Osteoblast (primary cell): ENCODE measurements at regions not wholly inside any gene's neighbourhood (a gene's known extent, or its start where the extent isn't known, plus 50 kb on each side); places are given as distances from the start of the nearest gene placed in this dataset.

Source experiments
- DNase-seq: peaks from one replicate; pipeline ENCODE4 v3.0.0; 2011; ENCODE audit warnings: low spot score, mixed read lengths; ENCODE audit not compliant: insufficient read length; ENCODE audit errors: missing footprints
- H2AFZ ChIP-seq: 2 replicates; pipeline ENCODE4 v1.6.0; 2011; ENCODE audit warnings: mild to moderate bottlenecking, low read length
- H3K27ac ChIP-seq: 2 replicates; pipeline ENCODE4 v1.5.1; 2011; ENCODE audit warnings: mild to moderate bottlenecking, low read depth, low read length, moderate library complexity
- H3K27me3 ChIP-seq: 2 replicates; pipeline ENCODE4 v1.6.0; 2012; ENCODE audit warnings: mild to moderate bottlenecking, control low read depth, inconsistent platforms, low read length, moderate library complexity; ENCODE audit not compliant: insufficient read depth
- H3K36me3 ChIP-seq: 2 replicates; pipeline ENCODE4 v1.5.1; 2011; ENCODE audit warnings: mild to moderate bottlenecking, low read length, control low read depth, moderate library complexity; ENCODE audit not compliant: insufficient read depth
- H3K4me1 ChIP-seq: 2 replicates; pipeline ENCODE4 v1.5.1; 2011; ENCODE audit warnings: mild to moderate bottlenecking, low read length, control low read depth, moderate library complexity; ENCODE audit not compliant: insufficient read depth
- H3K4me2 ChIP-seq: 2 replicates; pipeline ENCODE4 v1.6.0; 2011; ENCODE audit warnings: mild to moderate bottlenecking, low read length; ENCODE audit not compliant: insufficient read depth
- H3K4me3 ChIP-seq: fragments of 200-600 bp; sonication (generic); 3 replicates; pipeline ENCODE4 v1.5.1; 2012; ENCODE audit warnings: mild to moderate bottlenecking, low read length, inconsistent platforms; ENCODE audit not compliant: insufficient read depth
- H3K79me2 ChIP-seq: 2 replicates; pipeline ENCODE4 v1.6.0; 2012; ENCODE audit warnings: mild to moderate bottlenecking, low read length, control low read depth, inconsistent platforms; ENCODE audit not compliant: insufficient read depth
- H3K9me3 ChIP-seq: 2 replicates; pipeline ENCODE4 v1.5.1; 2011; ENCODE audit warnings: low read depth, low read length, control low read depth
- H4K20me1 ChIP-seq: 2 replicates; pipeline ENCODE4 v1.6.0; 2012; ENCODE audit warnings: mild to moderate bottlenecking, low read length, control low read depth; ENCODE audit not compliant: insufficient read depth
- TF ChIP-seq, protein P1 (sequence below): IDR thresholded peaks from 2 replicates; pipeline ENCODE4 v1.5.1; 2011; ENCODE audit warnings: mild to moderate bottlenecking, low read depth, low read length, moderate library complexity; ENCODE audit errors: extremely low read depth

DNA sequence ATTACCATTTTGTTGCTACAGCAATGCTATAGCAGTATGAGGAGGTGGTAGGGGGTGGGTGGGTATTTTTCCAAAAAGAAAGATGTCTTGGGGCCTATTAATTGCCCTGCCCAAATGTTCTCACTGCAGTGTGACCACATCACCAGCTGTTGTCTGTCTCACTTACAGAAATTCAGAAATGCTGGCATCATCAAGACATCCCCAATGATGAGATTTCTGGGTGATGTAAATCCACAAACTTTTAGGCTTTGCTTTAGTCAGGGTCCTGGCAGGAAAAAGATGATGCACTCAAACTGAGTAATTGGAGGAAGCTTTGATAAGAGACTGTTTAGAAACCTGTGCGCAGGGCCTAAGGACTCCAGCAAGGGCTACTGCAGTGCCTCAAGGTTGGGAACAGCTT lies 56.2 kb upstream of the OPN4 start:
- Histone ChIP-seq H4K20me1 (no peaks in the 10 kb centered on the region), H3K4me3 (no peak overlapping the region), H3K79me2 (no peaks in the 10 kb centered on the region), H3K27me3 (no peaks in the 10 kb centered on the region), H3K9me3 (no peaks in the 10 kb centered on the region), H3K27ac (peak overlapping the region; percentile 45), H3K4me1 (peaks cover 23% of the 10 kb centered on the region), H3K4me2 (no peak overlapping the region), H2AFZ (no peak overlapping the region), H3K36me3 (no peaks in the 10 kb centered on the region)
- TF ChIP-seq, protein P1, sequence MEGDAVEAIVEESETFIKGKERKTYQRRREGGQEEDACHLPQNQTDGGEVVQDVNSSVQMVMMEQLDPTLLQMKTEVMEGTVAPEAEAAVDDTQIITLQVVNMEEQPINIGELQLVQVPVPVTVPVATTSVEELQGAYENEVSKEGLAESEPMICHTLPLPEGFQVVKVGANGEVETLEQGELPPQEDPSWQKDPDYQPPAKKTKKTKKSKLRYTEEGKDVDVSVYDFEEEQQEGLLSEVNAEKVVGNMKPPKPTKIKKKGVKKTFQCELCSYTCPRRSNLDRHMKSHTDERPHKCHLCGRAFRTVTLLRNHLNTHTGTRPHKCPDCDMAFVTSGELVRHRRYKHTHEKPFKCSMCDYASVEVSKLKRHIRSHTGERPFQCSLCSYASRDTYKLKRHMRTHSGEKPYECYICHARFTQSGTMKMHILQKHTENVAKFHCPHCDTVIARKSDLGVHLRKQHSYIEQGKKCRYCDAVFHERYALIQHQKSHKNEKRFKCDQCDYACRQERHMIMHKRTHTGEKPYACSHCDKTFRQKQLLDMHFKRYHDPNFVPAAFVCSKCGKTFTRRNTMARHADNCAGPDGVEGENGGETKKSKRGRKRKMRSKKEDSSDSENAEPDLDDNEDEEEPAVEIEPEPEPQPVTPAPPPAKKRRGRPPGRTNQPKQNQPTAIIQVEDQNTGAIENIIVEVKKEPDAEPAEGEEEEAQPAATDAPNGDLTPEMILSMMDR = no peak
- DNase-seq = no peak

DNA sequence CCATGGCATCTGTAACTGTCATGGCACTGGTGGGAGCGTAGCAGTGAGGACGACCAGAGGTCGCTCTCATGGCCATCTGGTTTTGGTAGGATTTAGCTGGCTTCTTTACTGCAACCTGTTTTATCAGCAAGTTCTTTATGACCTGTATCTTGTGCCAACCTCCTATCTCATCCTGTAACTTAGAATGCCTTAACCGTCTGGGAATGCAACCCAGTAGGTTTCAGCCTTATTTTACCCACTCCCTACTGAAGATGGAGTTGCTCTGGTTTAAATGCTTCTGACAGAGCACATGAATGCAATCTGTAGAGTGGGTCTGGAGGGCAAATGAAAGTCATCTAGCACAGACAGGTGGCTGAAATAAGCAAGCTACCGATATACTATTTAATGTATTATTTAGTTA lies 55.3 kb upstream of the OPN4 start:
- no peak overlapping the region for H3K27ac ChIP-seq
- peaks cover 23% of the 10 kb centered on the region for H3K4me1 ChIP-seq
- H3K4me2 ChIP-seq = no peak overlapping the region
- no peaks in the 10 kb centered on the region for H3K36me3 ChIP-seq
- no peak for DNase-seq
- no peak overlapping the region for H3K4me3 ChIP-seq
- H2AFZ ChIP-seq = no peak overlapping the region
- TF ChIP-seq, protein P1 = no peak
- no peaks in the 10 kb centered on the region for H3K9me3 ChIP-seq
- no peaks in the 10 kb centered on the region for H3K79me2 ChIP-seq
- no peaks in the 10 kb centered on the region for H3K27me3 ChIP-seq
- no peaks in the 10 kb centered on the region for H4K20me1 ChIP-seq

DNA sequence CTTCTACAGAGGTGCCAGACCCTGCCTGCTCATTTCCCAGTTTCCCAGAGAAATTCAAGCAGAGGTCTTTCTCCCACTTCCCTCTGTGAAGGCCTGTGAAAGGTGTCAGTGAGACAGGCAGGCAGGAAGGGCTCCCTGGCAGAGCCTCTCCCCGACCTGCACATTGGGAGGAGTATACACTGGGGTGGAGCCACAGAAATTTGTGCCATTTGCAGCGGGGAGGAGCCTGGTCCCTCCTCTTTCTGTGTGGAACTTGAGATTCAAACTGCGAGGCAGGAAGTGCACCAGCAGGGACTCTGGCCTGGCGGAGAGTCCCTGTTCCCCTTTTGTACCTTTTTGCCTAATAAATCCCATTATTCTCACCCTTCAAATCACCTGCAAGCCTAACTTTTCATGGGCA lies 54.6 kb upstream of the OPN4 start:
- Histone ChIP-seq H3K9me3 (no peaks in the 10 kb centered on the region), H3K4me2 (no peak overlapping the region), H3K36me3 (no peaks in the 10 kb centered on the region), H4K20me1 (no peaks in the 10 kb centered on the region), H3K27ac (no peak overlapping the region), H3K79me2 (no peaks in the 10 kb centered on the region), H3K4me1 (peaks cover 23% of the 10 kb centered on the region), H2AFZ (no peak overlapping the region), H3K27me3 (no peaks in the 10 kb centered on the region), H3K4me3 (no peak overlapping the region)
- no peak for DNase-seq
- TF ChIP-seq, protein P1 = no peak

DNA sequence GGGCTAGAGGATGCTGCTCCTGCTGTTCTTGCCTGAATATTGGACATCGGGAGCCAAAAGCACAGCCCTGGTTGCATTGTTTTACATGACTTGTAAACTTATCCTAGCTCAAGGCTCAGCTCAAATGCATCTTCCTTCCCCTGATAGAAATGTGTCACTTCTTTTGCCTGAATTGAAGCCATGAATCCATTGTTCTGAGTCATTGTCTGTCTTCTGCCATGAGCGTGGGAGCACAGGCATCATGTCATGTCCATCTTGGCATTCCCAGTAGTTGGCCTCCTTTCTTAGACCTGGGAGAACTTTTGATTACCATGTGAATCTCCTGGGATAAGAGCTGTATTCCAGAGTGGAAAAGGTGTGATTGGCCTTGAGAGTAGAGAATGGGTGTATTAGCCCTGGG lies 54.1 kb upstream of the OPN4 start:
- H3K79me2 ChIP-seq = no peaks in the 10 kb centered on the region
- no peak overlapping the region for H3K27ac ChIP-seq
- no peaks in the 10 kb centered on the region for H4K20me1 ChIP-seq
- DNase-seq = peak; percentile 71
- H3K27me3 ChIP-seq = no peaks in the 10 kb centered on the region
- no peaks in the 10 kb centered on the region for H3K9me3 ChIP-seq
- peaks cover 23% of the 10 kb centered on the region for H3K4me1 ChIP-seq
- TF ChIP-seq, protein P1 = no peak
- no peak overlapping the region for H2AFZ ChIP-seq
- no peak overlapping the region for H3K4me3 ChIP-seq
- H3K36me3 ChIP-seq = no peaks in the 10 kb centered on the region
- no peak overlapping the region for H3K4me2 ChIP-seq
